Mesothelial cell of epicardium (in vitro differentiated cells): ENCODE measurements at regions not wholly inside any gene's neighbourhood (a gene's known extent, or its start where the extent isn't known, plus 50 kb on each side); places are given as distances from the start of the nearest gene placed in this dataset.

Source experiments
- DNase-seq, 2 experiments: peaks; one replicate each; pipeline ENCODE4 v3.0.0; 2021; ENCODE audit warnings: low spot score in 2 of 2; ENCODE audit not compliant: unreplicated experiment in 2 of 2
- H3K27ac Mint-ChIP-seq: 2 replicates; pipeline ENCODE4 v1.8.0; 2021; ENCODE audit warnings: mixed read lengths
- H3K27me3 Mint-ChIP-seq: 2 replicates; pipeline ENCODE4 v1.8.0; 2021; ENCODE audit warnings: low read depth, mixed read lengths
- H3K36me3 Mint-ChIP-seq: 2 replicates; pipeline ENCODE4 v1.8.0; 2021; ENCODE audit warnings: mixed read lengths
- H3K4me1 Mint-ChIP-seq: 2 replicates; pipeline ENCODE4 v1.8.0; 2021; ENCODE audit warnings: mixed read lengths
- H3K4me3 Mint-ChIP-seq: 2 replicates; pipeline ENCODE4 v1.8.0; 2021; ENCODE audit warnings: mild to moderate bottlenecking, moderate library complexity, mixed read lengths
- H3K9me3 Mint-ChIP-seq: 2 replicates; pipeline ENCODE4 v1.8.0; 2021; ENCODE audit warnings: mixed read lengths
- CTCF ChIP-seq: fragments of 200-600 bp; sonication (generic); IDR thresholded peaks from one replicate; pipeline ENCODE4 v1.5.0; 2021; ENCODE audit warnings: antibody characterized with exemption; ENCODE audit not compliant: unreplicated experiment

- DNase-seq: no peak
- no peaks in the 10 kb centered on the region for H3K36me3 Mint-ChIP-seq
- peaks cover 13% of the 10 kb centered on the region for H3K9me3 Mint-ChIP-seq
- H3K27me3 Mint-ChIP-seq: no peaks in the 10 kb centered on the region
- H3K4me3 Mint-ChIP-seq: no peak overlapping the region
- H3K27ac Mint-ChIP-seq: no peak overlapping the region
- H3K4me1 Mint-ChIP-seq: peaks cover 21% of the 10 kb centered on the region
- TF ChIP-seq CTCF: no peak
Measured at GRCh38 chr1:181174861-181175260, 86.4 kb downstream of the IER5 start.

- no peaks in the 10 kb centered on the region for H3K36me3 Mint-ChIP-seq
Measured at GRCh38 chr1:181175356-181175910, 86.9 kb downstream of the IER5 start.

GRCh38 chr1:181175955-181176354, 87.5 kb downstream of the IER5 start:
- Mint-ChIP-seq H3K36me3 (no peaks in the 10 kb centered on the region), H3K27ac (no peak overlapping the region), H3K27me3 (peaks cover 2% of the 10 kb centered on the region), H3K4me1 (peaks cover 27% of the 10 kb centered on the region), H3K4me3 (no peak overlapping the region), H3K9me3 (peaks cover 13% of the 10 kb centered on the region)
- no peak for DNase-seq
- TF ChIP-seq CTCF: no peak

More at GRCh38 chr1:181175356-181175910, 86.9 kb downstream of the IER5 start:
- no peak overlapping the region for H3K27ac Mint-ChIP-seq
- DNase-seq: no peak
- no peak overlapping the region for H3K4me3 Mint-ChIP-seq
- peaks cover 13% of the 10 kb centered on the region for H3K9me3 Mint-ChIP-seq
- H3K27me3 Mint-ChIP-seq: peaks cover 2% of the 10 kb centered on the region
- TF ChIP-seq CTCF: no peak
- H3K4me1 Mint-ChIP-seq: peaks cover 27% of the 10 kb centered on the region

GRCh38 chr1:181178241-181178879, 89.9 kb downstream of the IER5 start:
- H3K27ac Mint-ChIP-seq: no peak overlapping the region
- no peak for TF ChIP-seq CTCF
- no peaks in the 10 kb centered on the region for H3K36me3 Mint-ChIP-seq
- H3K9me3 Mint-ChIP-seq: peaks cover under 1% of the 10 kb centered on the region
- no peak overlapping the region for H3K4me3 Mint-ChIP-seq
- peaks cover 27% of the 10 kb centered on the region for H3K4me1 Mint-ChIP-seq
- no peak for DNase-seq
- peaks cover 9% of the 10 kb centered on the region for H3K27me3 Mint-ChIP-seq

GRCh38 chr1:181179279-181179986, 90.9 kb downstream of the IER5 start:
- Mint-ChIP-seq H3K27me3 (peaks cover 18% of the 10 kb centered on the region), H3K4me1 (peaks cover 27% of the 10 kb centered on the region), H3K36me3 (no peaks in the 10 kb centered on the region), H3K4me3 (no peak overlapping the region), H3K27ac (peak overlapping the region; percentile 41), H3K9me3 (no peaks in the 10 kb centered on the region)
- no peak for DNase-seq
- TF ChIP-seq CTCF: no peak
